HEK293T (cell line): ENCODE measurements at regions not wholly inside any gene's neighbourhood (a gene's known extent, or its start where the extent isn't known, plus 50 kb on each side); places are given as distances from the start of the nearest gene placed in this dataset.

Source experiments
- FOXA1 ChIP-seq: fragments of 450-650 bp; IDR thresholded peaks from 2 replicates; pipeline ENCODE4 v1.6.1; 2016; ENCODE audit warnings: mild to moderate bottlenecking
- SP1 ChIP-seq: fragments of 450-650 bp; IDR thresholded peaks from 2 replicates; pipeline ENCODE4 v1.6.1; 2017
- SUZ12 ChIP-seq: fragments of 450-650 bp; IDR thresholded peaks from 2 replicates; pipeline ENCODE4 v1.6.1; 2016; ENCODE audit warnings: mild to moderate bottlenecking
- TF ChIP-seq, protein P1 (sequence below): fragments of 450-650 bp; IDR thresholded peaks from 2 replicates; pipeline ENCODE4 v1.6.1; 2016

DNA sequence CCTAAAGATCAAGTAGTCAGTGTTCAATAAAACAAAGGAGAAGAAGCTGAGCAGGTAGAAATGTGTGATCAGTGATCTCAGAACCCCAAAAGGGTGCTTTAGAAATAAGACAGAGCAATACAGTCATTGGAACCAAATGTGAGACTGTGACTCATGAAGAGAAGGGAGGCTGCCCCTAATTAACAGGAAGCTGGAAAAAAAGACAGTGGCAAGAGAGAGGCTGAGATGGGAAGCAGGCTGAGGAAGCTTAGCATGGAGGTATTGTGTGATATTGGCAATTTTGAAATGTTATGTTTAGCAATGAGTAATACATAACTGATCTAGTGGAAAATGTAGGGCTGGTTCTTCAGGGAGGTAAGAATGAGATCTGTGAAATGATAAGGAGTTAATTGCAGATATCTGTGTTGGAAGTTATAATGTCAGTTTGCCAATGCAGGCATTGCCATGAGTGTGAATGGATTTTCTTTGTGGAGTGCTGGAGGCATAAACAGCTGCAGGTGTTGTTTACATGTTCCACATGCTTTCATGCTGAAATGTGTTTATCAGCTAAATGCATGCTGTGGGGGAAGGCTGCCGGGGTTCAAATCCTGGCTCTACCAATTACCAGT is 90.6 kb upstream of the CACNA1E start:
- TF ChIP-seq FOXA1 (no peak), SUZ12 (no peak), SP1 (no peak)
- TF ChIP-seq, protein P1, sequence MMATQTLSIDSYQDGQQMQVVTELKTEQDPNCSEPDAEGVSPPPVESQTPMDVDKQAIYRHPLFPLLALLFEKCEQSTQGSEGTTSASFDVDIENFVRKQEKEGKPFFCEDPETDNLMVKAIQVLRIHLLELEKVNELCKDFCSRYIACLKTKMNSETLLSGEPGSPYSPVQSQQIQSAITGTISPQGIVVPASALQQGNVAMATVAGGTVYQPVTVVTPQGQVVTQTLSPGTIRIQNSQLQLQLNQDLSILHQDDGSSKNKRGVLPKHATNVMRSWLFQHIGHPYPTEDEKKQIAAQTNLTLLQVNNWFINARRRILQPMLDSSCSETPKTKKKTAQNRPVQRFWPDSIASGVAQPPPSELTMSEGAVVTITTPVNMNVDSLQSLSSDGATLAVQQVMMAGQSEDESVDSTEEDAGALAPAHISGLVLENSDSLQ = no peak
